Endothelial cell of umbilical vein (primary cell): ENCODE measurements at regions not wholly inside any gene's neighbourhood (a gene's known extent, or its start where the extent isn't known, plus 50 kb on each side); places are given as distances from the start of the nearest gene placed in this dataset.

Experiments used
- BruUV-seq: library from RNA; stranded (reverse); fragments of 400-500 nt; replicated peaks from 2 replicates; lab custom pipeline; 2021; lab: Mats Ljungman, UMichigan
- CTCF ChIA-PET: fragments of 300-600, 350-600 bp; sonication (Branson Sonifier 250); formaldehyde crosslinking; loops from one replicate; lab custom pipeline; 2021; ENCODE audit warnings: antibody characterized with exemption, inconsistent platforms; lab: Charles Lee
- POLR2A ChIA-PET: fragments of 300-600, 350-600 bp; sonication (Branson Sonifier 250); formaldehyde crosslinking; loops from one replicate; lab custom pipeline; 2021; ENCODE audit warnings: antibody characterized with exemption, inconsistent platforms; lab: Charles Lee
- DNase-seq: peaks from one replicate; pipeline ENCODE4 v3.0.0-alpha.2; 2011; ENCODE audit warnings: low read depth, low spot score
- FAIRE-seq: peaks from 2 replicates; lab custom pipeline; 2011; peaks lifted over from hg19 to GRCh38; lab: Jason Lieb, UNC
- H2AFZ ChIP-seq: 2 replicates; pipeline ENCODE4 v1.6.0; 2012; ENCODE audit warnings: low read depth, low read length, control low read depth, inconsistent platforms
- H3K27ac ChIP-seq: 2 replicates; pipeline ENCODE4 v1.5.1; 2011; ENCODE audit warnings: low read depth, mild to moderate bottlenecking, control low read depth, low read length, moderate library complexity; ENCODE audit not compliant: insufficient read depth
- H3K27me3 ChIP-seq, 2 experiments: 2 replicates each; pipeline versions ENCODE4 v1.6.0 to v1.6.1; 2011; ENCODE audit warnings: low read length in 2 of 2, mixed read lengths in 1 of 2; ENCODE audit not compliant: control insufficient read depth in 2 of 2, insufficient read depth in 2 of 2
- H3K36me3 ChIP-seq, 2 experiments: 2 replicates in 1 of 2; 3 replicates in 1 of 2; pipeline ENCODE4 v1.5.1; 2011; ENCODE audit warnings: low read length in 2 of 2, mild to moderate bottlenecking in 1 of 2, moderate library complexity in 1 of 2; ENCODE audit not compliant: control insufficient read depth in 2 of 2, insufficient read depth in 2 of 2; ENCODE audit errors: extremely low read depth in 1 of 2
- H3K4me1 ChIP-seq: 3 replicates; pipeline ENCODE4 v1.5.1; 2011; ENCODE audit warnings: mild to moderate bottlenecking, low read length; ENCODE audit not compliant: control insufficient read depth, insufficient read depth; ENCODE audit errors: extremely low read depth
- H3K4me2 ChIP-seq: 2 replicates; pipeline ENCODE4 v1.6.1; 2011; ENCODE audit warnings: low read length, control low read depth, mixed read lengths; ENCODE audit not compliant: insufficient read depth
- H3K4me3 ChIP-seq, 3 experiments: fragments of 200-600 bp in 1 of 3; sonication (generic), shearing (Covaris generic) in 1 of 3; replicated peaks in 1 of 3; 2 replicates each; pipeline ENCODE4 v1.5.1; 2011 to 2016; ENCODE audit warnings: control low read depth in 3 of 3, low read length in 3 of 3, mild to moderate bottlenecking in 2 of 3, inconsistent platforms in 1 of 3, low read depth in 1 of 3, moderate library complexity in 1 of 3; ENCODE audit not compliant: insufficient read depth in 1 of 3
- H3K79me2 ChIP-seq: 2 replicates; pipeline ENCODE4 v1.6.0; 2012; ENCODE audit warnings: low read length, inconsistent platforms; ENCODE audit not compliant: control insufficient read depth, insufficient read depth
- H3K9ac ChIP-seq: replicated peaks from 2 replicates; pipeline ENCODE3; 2011; ENCODE audit warnings: low read length, control low read depth; ENCODE audit not compliant: insufficient read depth; ENCODE audit errors: extremely low read depth
- H3K9me1 ChIP-seq: replicated peaks from 3 replicates; pipeline ENCODE4 v1.6.0; 2011; ENCODE audit warnings: mild to moderate bottlenecking, low read length; ENCODE audit not compliant: control insufficient read depth, insufficient read depth; ENCODE audit errors: extremely low read depth
- H3K9me3 ChIP-seq: replicated peaks from 2 replicates; pipeline ENCODE4 v1.5.1; 2012; ENCODE audit warnings: low read length, inconsistent platforms; ENCODE audit not compliant: control insufficient read depth, insufficient read depth
- H4K20me1 ChIP-seq: replicated peaks from 2 replicates; pipeline ENCODE3; 2011; ENCODE audit warnings: mild to moderate bottlenecking, low read length; ENCODE audit not compliant: control insufficient read depth, insufficient read depth; ENCODE audit errors: extremely low read depth
- CTCF ChIP-seq, 2 donors: IDR thresholded peaks; 1 replicate in 1 of 2; 2 replicates in 1 of 2; pipeline ENCODE4 v1.5.1; 2011; ENCODE audit warnings: low read length in 2 of 2, mild to moderate bottlenecking in 2 of 2, moderate library complexity in 2 of 2, control low read depth in 1 of 2, inconsistent platforms in 1 of 2, low read depth in 1 of 2; ENCODE audit not compliant: insufficient read depth in 1 of 2; ENCODE audit errors: extremely low read depth in 1 of 2
- FOS ChIP-seq: IDR thresholded peaks from 2 replicates; pipeline ENCODE4 v1.6.1; 2011; ENCODE audit warnings: mild to moderate bottlenecking, low read length, moderate library complexity, borderline replicate concordance; ENCODE audit not compliant: insufficient read depth
- JUN ChIP-seq: IDR thresholded peaks from 2 replicates; pipeline ENCODE4 v1.6.1; 2011; ENCODE audit warnings: borderline replicate concordance, low read depth; ENCODE audit not compliant: insufficient read length, insufficient read depth
- MAX ChIP-seq: IDR thresholded peaks from 2 replicates; pipeline ENCODE4 v1.6.1; 2011; ENCODE audit not compliant: insufficient read depth, insufficient read length
- POLR2AphosphoS5 ChIP-seq: IDR thresholded peaks from 2 replicates; pipeline ENCODE4 v1.6.1; 2012; ENCODE audit warnings: low read depth, mild to moderate bottlenecking, control low read depth, low read length, moderate library complexity; ENCODE audit not compliant: insufficient read depth
- dilution Hi-C: fragments of 300-500 bp; cut with MboI; formaldehyde crosslinking; loops from one replicate; pipeline ENCODE4 v1.15.0; 2019; ENCODE audit warnings: low sequenced_read_pairs; ENCODE audit not compliant: extremely low pct_ligation_motif_present
- intact Hi-C: fragments of 100-400 bp; cut with micrococcal nuclease; formaldehyde crosslinking; loops from one replicate; pipeline ENCODE4 v1.10.0; 2022

GRCh38 chr13:79245937-79246577 lies 160.0 kb downstream of the RBM26 start:
- H3K4me1 ChIP-seq, result no peaks in the 10 kb centered on the region

More at GRCh38 chr13:79245937-79246577, 160.0 kb downstream of the RBM26 start:
- FAIRE-seq (no peak), DNase-seq (no peak)
- intact Hi-C loops (no loop called here), dilution Hi-C loops (no loop called here)
- no peak overlapping the region for H3K4me3 ChIP-seq
- POLR2A ChIA-PET, result no interaction called here
- H2AFZ ChIP-seq, result no peak overlapping the region
- BruUV-seq, result no TSS peak
- no peak overlapping the region for H3K9ac ChIP-seq
- no peak overlapping the region for H3K4me2 ChIP-seq
- no peaks in the 10 kb centered on the region for H4K20me1 ChIP-seq
- no peaks in the 10 kb centered on the region for H3K27me3 ChIP-seq
- TF ChIP-seq MAX (no peak), POLR2AphosphoS5 (no peak), JUN (no peak), FOS (no peak), CTCF (IDR thresholded peaks at IDR 0.05; ENCODE audit: extremely low read depth in 1 of 2, insufficient read depth in 1 of 2, low read depth in 1 of 2, low read length in 2 of 2) (no peak)
- no peaks in the 10 kb centered on the region for H3K36me3 ChIP-seq
- H3K79me2 ChIP-seq, result no peaks in the 10 kb centered on the region
- H3K27ac ChIP-seq, result no peak overlapping the region
- H3K9me3 ChIP-seq, result no peaks in the 10 kb centered on the region
- no peaks in the 10 kb centered on the region for H3K9me1 ChIP-seq
- CTCF ChIA-PET, result no interaction called here
